HL-60 (cell line): ENCODE measurements at regions not wholly inside any gene's neighbourhood (a gene's known extent, or its start where the extent isn't known, plus 50 kb on each side); places are given as distances from the start of the nearest gene placed in this dataset.

Source experiments
- CTCF ChIP-seq: IDR thresholded peaks from one replicate; pipeline ENCODE4 v1.5.1; 2011; ENCODE audit warnings: low read length, control low read depth, inconsistent platforms; ENCODE audit not compliant: insufficient read depth
- POLR2AphosphoS5 ChIP-seq: IDR thresholded peaks from 2 replicates; pipeline ENCODE4 v1.6.1; 2012; ENCODE audit warnings: low read depth
- SPI1 ChIP-seq: IDR thresholded peaks from 2 replicates; pipeline ENCODE4 v1.6.1; 2012; ENCODE audit warnings: low read depth, mild to moderate bottlenecking, borderline replicate concordance

GRCh38 chr18:72965616-72966015, 97.8 kb upstream of the NETO1 start:
- TF ChIP-seq CTCF (no peak), POLR2AphosphoS5 (no peak), SPI1 (no peak)
